GM23338 (cell line): ENCODE measurements at regions not wholly inside any gene's neighbourhood (a gene's known extent, or its start where the extent isn't known, plus 50 kb on each side); places are given as distances from the start of the nearest gene placed in this dataset.

Source experiments
- ATAC-seq: fragments of 200-7000 bp; cut with Tn5 transposase; 3 replicates; pipeline ENCODE4 v1.9.1; 2020
- DNase-seq: peaks from one replicate; pipeline ENCODE4 v3.0.0-alpha.2; 2015; ENCODE audit warnings: low spot score
- H2AFZ ChIP-seq: fragments of 200-600 bp; sonication (generic); 2 replicates; pipeline ENCODE4 v1.8.0; 2016; ENCODE audit warnings: antibody characterized with exemption, mild to moderate bottlenecking, moderate library complexity
- H3F3A ChIP-seq: fragments of 200-600 bp; sonication (generic); replicated peaks from 2 replicates; pipeline ENCODE4 v1.8.0; 2017; ENCODE audit warnings: antibody characterized with exemption, mixed run types, low read depth
- H3K27ac ChIP-seq: fragments of 200-600 bp; sonication (generic); 2 replicates; pipeline ENCODE4 v1.6.1; 2016; ENCODE audit warnings: low read depth
- H3K27me3 ChIP-seq: fragments of 200-600 bp; sonication (generic); 2 replicates; pipeline ENCODE4 v1.8.0; 2016; ENCODE audit warnings: mild to moderate bottlenecking, mixed run types, moderate library complexity; ENCODE audit not compliant: insufficient read depth
- H3K36me3 ChIP-seq: fragments of 200-600 bp; sonication (generic); 2 replicates; pipeline ENCODE4 v1.8.0; 2016; ENCODE audit warnings: mild to moderate bottlenecking; ENCODE audit not compliant: insufficient read depth
- H3K4me1 ChIP-seq: fragments of 200-600 bp; sonication (generic); 2 replicates; pipeline ENCODE4 v1.8.0; 2016; ENCODE audit warnings: mild to moderate bottlenecking, moderate library complexity; ENCODE audit not compliant: insufficient read depth
- H3K4me2 ChIP-seq: fragments of 200-600 bp; sonication (generic); 2 replicates; pipeline ENCODE4 v1.7.1; 2017; ENCODE audit warnings: mixed run types
- H3K4me3 ChIP-seq: fragments of 200-600 bp; sonication (generic); 2 replicates; pipeline ENCODE4 v1.6.1; 2016; ENCODE audit warnings: mixed run types
- H3K79me2 ChIP-seq: fragments of 200-600 bp; sonication (generic); replicated peaks from 2 replicates; pipeline ENCODE4 v1.8.0; 2017; ENCODE audit warnings: mild to moderate bottlenecking; ENCODE audit not compliant: insufficient read depth
- H3K9me2 ChIP-seq: fragments of 200-600 bp; sonication (generic); 2 replicates; pipeline ENCODE4 v1.8.0; 2017; ENCODE audit not compliant: insufficient read depth
- H4K20me1 ChIP-seq: fragments of 200-600 bp; sonication (generic); replicated peaks from 2 replicates; pipeline ENCODE4 v1.8.0; 2017; ENCODE audit warnings: mild to moderate bottlenecking; ENCODE audit not compliant: insufficient read depth
- H3K27ac Mint-ChIP-seq: 2 replicates; pipeline ENCODE4 v1.8.0; 2020; ENCODE audit warnings: inconsistent platforms, mild to moderate bottlenecking, moderate library complexity, mixed read lengths
- H3K27me3 Mint-ChIP-seq: 3 replicates; pipeline ENCODE4 v1.8.0; 2022; ENCODE audit warnings: low read depth, mild to moderate bottlenecking, moderate library complexity, mixed read lengths, inconsistent platforms; ENCODE audit not compliant: insufficient read depth, poor library complexity
- H3K36me3 Mint-ChIP-seq: 3 replicates; pipeline ENCODE4 v1.8.0; 2021; ENCODE audit warnings: low read depth, mild to moderate bottlenecking, inconsistent platforms, moderate library complexity, mixed read lengths
- H3K4me1 Mint-ChIP-seq: 3 replicates; pipeline ENCODE4 v1.8.0; 2020; ENCODE audit warnings: mild to moderate bottlenecking, inconsistent platforms, mixed read lengths
- H3K4me3 Mint-ChIP-seq: 3 replicates; pipeline ENCODE4 v1.8.0; 2021; ENCODE audit warnings: moderate library complexity, mild to moderate bottlenecking, inconsistent platforms, mixed read lengths
- H3K9me3 Mint-ChIP-seq: 3 replicates; pipeline ENCODE4 v1.8.0; 2020; ENCODE audit warnings: moderate library complexity, mild to moderate bottlenecking, inconsistent platforms, mixed read lengths
- CREB1 ChIP-seq: fragments of 250-450 bp; sonication (Bioruptor Pico); IDR thresholded peaks from 2 replicates; pipeline ENCODE4 v1.5.0; 2020; ENCODE audit warnings: low read depth, mild to moderate bottlenecking, moderate library complexity
- CTCF ChIP-seq, 2 experiments: fragments of 200-600 bp in 1 of 2; sonication (generic) in 1 of 2; conservative IDR thresholded peaks; 2 replicates each; pipeline versions ENCODE4 v1.5.1 to v1.6.1; 2016 to 2017; ENCODE audit warnings: antibody characterized with exemption in 2 of 2, low read depth in 2 of 2, mild to moderate bottlenecking in 2 of 2, moderate library complexity in 1 of 2
- EZH2 ChIP-seq: fragments of 200-600 bp; sonication (generic); IDR thresholded peaks from one replicate; pipeline ENCODE4 v1.8.0; 2017; ENCODE audit warnings: antibody characterized with exemption, mild to moderate bottlenecking, low read depth; ENCODE audit not compliant: unreplicated experiment
- EZH2phosphoT487 ChIP-seq: fragments of 200-600 bp; sonication (generic); IDR thresholded peaks from one replicate; pipeline ENCODE4 v1.8.1; 2018; ENCODE audit warnings: antibody characterized with exemption; ENCODE audit not compliant: unreplicated experiment
- JUNB ChIP-seq: IDR thresholded peaks from one replicate; pipeline ENCODE4 v1.6.1; 2016; ENCODE audit warnings: antibody characterized with exemption; ENCODE audit not compliant: unreplicated experiment
- NANOG ChIP-seq: IDR thresholded peaks from 2 replicates; pipeline ENCODE4 v1.6.1; 2016; ENCODE audit warnings: antibody characterized with exemption, borderline replicate concordance
- POLR2AphosphoS5 ChIP-seq: IDR thresholded peaks from 2 replicates; pipeline ENCODE4 v1.6.1; 2016; ENCODE audit warnings: antibody characterized with exemption, low read depth
- STAT1 ChIP-seq: IDR thresholded peaks from one replicate; pipeline ENCODE4 v1.6.1; 2016; ENCODE audit warnings: antibody characterized with exemption; ENCODE audit not compliant: unreplicated experiment
- ZNF114 ChIP-seq: fragments of 250-450 bp; sonication (Bioruptor Pico); IDR thresholded peaks from 2 replicates; pipeline ENCODE4 v1.5.0; 2020; ENCODE audit warnings: mild to moderate bottlenecking, moderate library complexity
- TF ChIP-seq, protein P1 (sequence below): IDR thresholded peaks from 2 replicates; pipeline ENCODE4 v1.6.1; 2016; ENCODE audit warnings: antibody characterized with exemption
- TF ChIP-seq, protein P2 (sequence below): fragments of 250-450 bp; sonication (Bioruptor Pico); IDR thresholded peaks from 2 replicates; pipeline ENCODE4 v1.5.0; 2020; ENCODE audit warnings: mild to moderate bottlenecking, moderate library complexity

DNA sequence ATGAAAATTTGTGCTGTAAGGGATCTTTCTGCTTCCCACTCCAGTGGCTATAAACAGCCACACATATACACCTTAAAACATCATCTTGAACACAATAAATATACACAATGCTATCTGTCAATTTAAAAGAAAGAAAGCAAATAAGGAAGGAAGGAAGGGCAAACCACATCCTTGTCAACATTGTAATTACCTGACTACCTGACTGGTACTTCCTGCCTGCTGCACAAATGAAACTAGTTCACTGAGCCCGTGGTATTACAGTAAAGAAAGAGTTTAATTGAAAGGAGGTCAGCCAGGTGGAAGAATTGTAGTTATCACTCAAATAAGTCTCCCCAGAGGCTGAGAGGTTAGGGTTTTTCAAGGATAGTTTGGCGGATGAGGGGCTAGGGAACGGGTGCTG lies 344.4 kb upstream of the ASIC2 start:
- H3K27ac ChIP-seq = no peak overlapping the region
- H3K4me1 ChIP-seq = peaks cover 20% of the 10 kb centered on the region
- H3K9me2 ChIP-seq = no peaks in the 10 kb centered on the region
- H3K27me3 Mint-ChIP-seq = peaks cover 2% of the 10 kb centered on the region
- no peak for TF ChIP-seq EZH2phosphoT487
- TF ChIP-seq EZH2 = no peak
- TF ChIP-seq ZNF114 (CRISPR knock-in tag) = no peak
- TF ChIP-seq STAT1 = no peak
- H3K4me2 ChIP-seq = no peak overlapping the region
- H2AFZ ChIP-seq = no peak overlapping the region
- no peak for ATAC-seq
- H3K4me1 Mint-ChIP-seq = peaks cover 25% of the 10 kb centered on the region
- no peaks in the 10 kb centered on the region for H4K20me1 ChIP-seq
- peaks cover 22% of the 10 kb centered on the region for H3K9me3 Mint-ChIP-seq
- no peaks in the 10 kb centered on the region for H3K27me3 ChIP-seq
- peaks cover 15% of the 10 kb centered on the region for H3K36me3 Mint-ChIP-seq
- H3K36me3 ChIP-seq = peaks cover 15% of the 10 kb centered on the region
- no peak overlapping the region for H3K27ac Mint-ChIP-seq
- H3F3A ChIP-seq = 0 out of 2 replicates have a peak, but pooled peaks cover 2% of the 10 kb centered on the region
- H3K4me3 ChIP-seq = no peak overlapping the region
- DNase-seq = no peak
- no peak overlapping the region for H3K4me3 Mint-ChIP-seq
- H3K79me2 ChIP-seq = no peaks in the 10 kb centered on the region

- Histone ChIP-seq H3K4me2 (peak overlapping the region; percentile 21), H3K27me3 (no peaks in the 10 kb centered on the region), H3F3A (0 out of 2 replicates have a peak, but pooled peaks cover 2% of the 10 kb centered on the region), H2AFZ (no peak overlapping the region), H3K36me3 (peaks cover 15% of the 10 kb centered on the region), H3K4me1 (peaks cover 20% of the 10 kb centered on the region), H4K20me1 (no peaks in the 10 kb centered on the region), H3K79me2 (no peaks in the 10 kb centered on the region), H3K27ac (no peak overlapping the region), H3K9me2 (no peaks in the 10 kb centered on the region), H3K4me3 (peak overlapping the region; percentile 7; the same call in 1 of the 2 replicates)
- peaks cover 22% of the 10 kb centered on the region for H3K9me3 Mint-ChIP-seq
- peaks cover 25% of the 10 kb centered on the region for H3K4me1 Mint-ChIP-seq
- peak; percentile 34 for ATAC-seq
- DNase-seq = peak; percentile 39
- H3K27me3 Mint-ChIP-seq = peaks cover 2% of the 10 kb centered on the region
- H3K4me3 Mint-ChIP-seq = peak overlapping the region; percentile 29; the same call in 2 of the 3 replicates
- H3K27ac Mint-ChIP-seq = peak overlapping the region; percentile 39; the same call in 1 of the 2 replicates
- H3K36me3 Mint-ChIP-seq = peaks cover 15% of the 10 kb centered on the region
- TF ChIP-seq ZNF114 (CRISPR knock-in tag) = no peak
- no peak for TF ChIP-seq POLR2AphosphoS5
- TF ChIP-seq JUNB = no peak
- TF ChIP-seq CTCF (conservative IDR thresholded peaks at IDR 0.05; ENCODE audit: low read depth in 2 of 2) = no peak
- no peak for TF ChIP-seq NANOG
- no peak for TF ChIP-seq CREB1 (CRISPR knock-in tag)
- TF ChIP-seq, protein P1, sequence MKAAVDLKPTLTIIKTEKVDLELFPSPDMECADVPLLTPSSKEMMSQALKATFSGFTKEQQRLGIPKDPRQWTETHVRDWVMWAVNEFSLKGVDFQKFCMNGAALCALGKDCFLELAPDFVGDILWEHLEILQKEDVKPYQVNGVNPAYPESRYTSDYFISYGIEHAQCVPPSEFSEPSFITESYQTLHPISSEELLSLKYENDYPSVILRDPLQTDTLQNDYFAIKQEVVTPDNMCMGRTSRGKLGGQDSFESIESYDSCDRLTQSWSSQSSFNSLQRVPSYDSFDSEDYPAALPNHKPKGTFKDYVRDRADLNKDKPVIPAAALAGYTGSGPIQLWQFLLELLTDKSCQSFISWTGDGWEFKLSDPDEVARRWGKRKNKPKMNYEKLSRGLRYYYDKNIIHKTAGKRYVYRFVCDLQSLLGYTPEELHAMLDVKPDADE = no peak
- no peak for TF ChIP-seq STAT1
- TF ChIP-seq, protein P2, sequence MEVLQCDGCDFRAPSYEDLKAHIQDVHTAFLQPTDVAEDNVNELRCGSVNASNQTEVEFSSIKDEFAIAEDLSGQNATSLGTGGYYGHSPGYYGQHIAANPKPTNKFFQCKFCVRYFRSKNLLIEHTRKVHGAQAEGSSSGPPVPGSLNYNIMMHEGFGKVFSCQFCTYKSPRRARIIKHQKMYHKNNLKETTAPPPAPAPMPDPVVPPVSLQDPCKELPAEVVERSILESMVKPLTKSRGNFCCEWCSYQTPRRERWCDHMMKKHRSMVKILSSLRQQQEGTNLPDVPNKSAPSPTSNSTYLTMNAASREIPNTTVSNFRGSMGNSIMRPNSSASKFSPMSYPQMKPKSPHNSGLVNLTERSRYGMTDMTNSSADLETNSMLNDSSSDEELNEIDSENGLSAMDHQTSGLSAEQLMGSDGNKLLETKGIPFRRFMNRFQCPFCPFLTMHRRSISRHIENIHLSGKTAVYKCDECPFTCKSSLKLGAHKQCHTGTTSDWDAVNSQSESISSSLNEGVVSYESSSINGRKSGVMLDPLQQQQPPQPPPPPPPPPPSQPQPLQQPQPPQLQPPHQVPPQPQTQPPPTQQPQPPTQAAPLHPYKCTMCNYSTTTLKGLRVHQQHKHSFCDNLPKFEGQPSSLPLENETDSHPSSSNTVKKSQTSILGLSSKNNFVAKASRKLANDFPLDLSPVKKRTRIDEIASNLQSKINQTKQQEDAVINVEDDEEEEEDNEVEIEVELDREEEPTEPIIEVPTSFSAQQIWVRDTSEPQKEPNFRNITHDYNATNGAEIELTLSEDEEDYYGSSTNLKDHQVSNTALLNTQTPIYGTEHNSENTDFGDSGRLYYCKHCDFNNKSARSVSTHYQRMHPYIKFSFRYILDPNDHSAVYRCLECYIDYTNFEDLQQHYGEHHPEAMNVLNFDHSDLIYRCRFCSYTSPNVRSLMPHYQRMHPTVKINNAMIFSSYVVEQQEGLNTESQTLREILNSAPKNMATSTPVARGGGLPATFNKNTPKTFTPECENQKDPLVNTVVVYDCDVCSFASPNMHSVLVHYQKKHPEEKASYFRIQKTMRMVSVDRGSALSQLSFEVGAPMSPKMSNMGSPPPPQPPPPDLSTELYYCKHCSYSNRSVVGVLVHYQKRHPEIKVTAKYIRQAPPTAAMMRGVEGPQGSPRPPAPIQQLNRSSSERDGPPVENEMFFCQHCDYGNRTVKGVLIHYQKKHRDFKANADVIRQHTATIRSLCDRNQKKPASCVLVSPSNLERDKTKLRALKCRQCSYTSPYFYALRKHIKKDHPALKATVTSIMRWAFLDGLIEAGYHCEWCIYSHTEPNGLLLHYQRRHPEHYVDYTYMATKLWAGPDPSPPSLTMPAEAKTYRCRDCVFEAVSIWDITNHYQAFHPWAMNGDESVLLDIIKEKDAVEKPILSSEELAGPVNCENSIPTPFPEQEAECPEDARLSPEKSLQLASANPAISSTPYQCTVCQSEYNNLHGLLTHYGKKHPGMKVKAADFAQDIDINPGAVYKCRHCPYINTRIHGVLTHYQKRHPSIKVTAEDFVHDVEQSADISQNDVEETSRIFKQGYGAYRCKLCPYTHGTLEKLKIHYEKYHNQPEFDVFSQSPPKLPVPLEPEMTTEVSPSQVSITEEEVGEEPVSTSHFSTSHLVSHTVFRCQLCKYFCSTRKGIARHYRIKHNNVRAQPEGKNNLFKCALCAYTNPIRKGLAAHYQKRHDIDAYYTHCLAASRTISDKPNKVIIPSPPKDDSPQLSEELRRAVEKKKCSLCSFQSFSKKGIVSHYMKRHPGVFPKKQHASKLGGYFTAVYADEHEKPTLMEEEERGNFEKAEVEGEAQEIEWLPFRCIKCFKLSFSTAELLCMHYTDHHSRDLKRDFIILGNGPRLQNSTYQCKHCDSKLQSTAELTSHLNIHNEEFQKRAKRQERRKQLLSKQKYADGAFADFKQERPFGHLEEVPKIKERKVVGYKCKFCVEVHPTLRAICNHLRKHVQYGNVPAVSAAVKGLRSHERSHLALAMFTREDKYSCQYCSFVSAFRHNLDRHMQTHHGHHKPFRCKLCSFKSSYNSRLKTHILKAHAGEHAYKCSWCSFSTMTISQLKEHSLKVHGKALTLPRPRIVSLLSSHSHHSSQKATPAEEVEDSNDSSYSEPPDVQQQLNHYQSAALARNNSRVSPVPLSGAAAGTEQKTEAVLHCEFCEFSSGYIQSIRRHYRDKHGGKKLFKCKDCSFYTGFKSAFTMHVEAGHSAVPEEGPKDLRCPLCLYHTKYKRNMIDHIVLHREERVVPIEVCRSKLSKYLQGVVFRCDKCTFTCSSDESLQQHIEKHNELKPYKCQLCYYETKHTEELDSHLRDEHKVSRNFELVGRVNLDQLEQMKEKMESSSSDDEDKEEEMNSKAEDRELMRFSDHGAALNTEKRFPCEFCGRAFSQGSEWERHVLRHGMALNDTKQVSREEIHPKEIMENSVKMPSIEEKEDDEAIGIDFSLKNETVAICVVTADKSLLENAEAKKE (CRISPR knock-in tag) = no peak
- TF ChIP-seq EZH2phosphoT487 = no peak
- no peak for TF ChIP-seq EZH2
Measured at GRCh38 chr17:33639103-33639880, 346.2 kb upstream of the ASIC2 start.
